HAP-1 (cell line): ENCODE measurements at regions not wholly inside any gene's neighbourhood (a gene's known extent, or its start where the extent isn't known, plus 50 kb on each side); places are given as distances from the start of the nearest gene placed in this dataset.
"Not testable (repeated sequence)": the region's sequence is repeated elsewhere in the genome, so short reads cannot be mapped to it uniquely, and the experiment has no call there.

ENCODE experiments used
- DNase-seq, 2 experiments: peaks; one replicate each; pipeline ENCODE4 v3.0.0-alpha.2; 2016 to 2020; ENCODE audit warnings: low spot score in 2 of 2
- H3K27me3 ChIP-seq: fragments of 250-450 bp; sonication (Bioruptor Pico); 2 replicates; pipeline ENCODE4 v1.5.1; 2020; ENCODE audit warnings: low read depth, mild to moderate bottlenecking, moderate library complexity
- H3K36me3 ChIP-seq: fragments of 250-450 bp; sonication (Bioruptor Pico); replicated peaks from 2 replicates; pipeline ENCODE4 v1.5.1; 2020; ENCODE audit warnings: mild to moderate bottlenecking
- H3K4me1 ChIP-seq: fragments of 250-450 bp; sonication (Bioruptor Pico); 2 replicates; pipeline ENCODE4 v1.5.1; 2020; ENCODE audit warnings: mild to moderate bottlenecking
- H3K4me3 ChIP-seq: fragments of 250-450 bp; sonication (Bioruptor Pico); 2 replicates; pipeline ENCODE4 v1.5.1; 2020; ENCODE audit warnings: mild to moderate bottlenecking, moderate library complexity
- H3K9me3 ChIP-seq: fragments of 250-450 bp; sonication (Bioruptor Pico); 2 replicates; pipeline ENCODE4 v1.5.1; 2020; ENCODE audit warnings: mild to moderate bottlenecking, moderate library complexity
- in situ Hi-C: fragments of 300-500 bp; cut with MboI; formaldehyde crosslinking; loops from 3 replicates; pipeline ENCODE4 v1.14.3; 2020; ENCODE audit warnings: low sequenced_read_pairs, inconsistent platforms, mixed read lengths

DNA sequence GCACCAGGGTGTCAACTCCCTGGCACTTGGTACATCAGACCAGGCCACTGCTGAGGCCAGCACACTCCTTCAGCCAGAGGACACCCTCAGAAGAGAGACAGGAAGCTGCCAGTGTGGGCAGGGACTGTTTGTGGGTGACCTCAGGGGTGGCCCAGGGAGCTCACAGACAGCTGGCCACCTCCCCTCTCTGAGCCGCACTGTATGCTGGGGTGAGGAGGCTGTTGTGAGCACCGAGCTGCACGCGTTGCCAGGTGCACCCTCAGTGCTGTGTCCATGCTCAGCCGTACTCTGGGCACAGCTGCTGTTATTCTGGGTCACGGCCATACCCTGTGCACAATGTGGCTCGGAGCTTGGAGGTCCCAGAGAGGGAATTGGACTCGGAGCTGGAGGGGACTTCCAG lies 61.5 kb upstream of the NANOS1 start:
- H3K4me3 ChIP-seq, result no peak overlapping the region
- no peaks in the 10 kb centered on the region for H3K36me3 ChIP-seq
- in situ Hi-C loops, result no loop called here
- no peak for DNase-seq
- no peaks in the 10 kb centered on the region; the same call in 1 of the 2 replicates for H3K9me3 ChIP-seq
- peaks cover 3% of the 10 kb centered on the region; the same call in 1 of the 2 replicates for H3K27me3 ChIP-seq
- H3K4me1 ChIP-seq, result no peaks in the 10 kb centered on the region

DNA sequence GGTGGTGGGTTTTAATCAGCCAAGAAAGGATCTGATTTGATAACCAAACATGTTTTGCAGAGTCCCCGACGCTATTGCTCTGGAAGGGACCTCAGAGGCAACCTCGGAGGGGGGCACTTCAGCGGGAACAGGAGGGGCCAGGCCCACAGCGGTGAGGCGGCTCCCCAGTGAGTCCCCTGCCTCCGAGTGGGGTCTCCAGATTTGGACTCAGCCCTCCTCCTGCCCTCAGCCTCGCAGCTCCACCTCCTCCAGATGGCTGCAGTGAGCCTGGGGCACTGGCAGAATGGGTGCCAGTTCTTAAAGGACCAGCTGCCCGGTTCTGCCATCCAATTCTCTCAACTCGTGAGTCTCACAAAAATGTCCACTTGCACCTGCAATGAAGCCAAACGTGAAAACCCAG lies 61.0 kb upstream of the NANOS1 start:
- peaks cover 6% of the 10 kb centered on the region for H3K27me3 ChIP-seq
- no peak overlapping the region for H3K4me3 ChIP-seq
- H3K9me3 ChIP-seq, result no peaks in the 10 kb centered on the region; the same call in 1 of the 2 replicates
- no peaks in the 10 kb centered on the region for H3K4me1 ChIP-seq
- no peaks in the 10 kb centered on the region for H3K36me3 ChIP-seq
- no peak for DNase-seq
- in situ Hi-C loops, result no loop called here

DNA sequence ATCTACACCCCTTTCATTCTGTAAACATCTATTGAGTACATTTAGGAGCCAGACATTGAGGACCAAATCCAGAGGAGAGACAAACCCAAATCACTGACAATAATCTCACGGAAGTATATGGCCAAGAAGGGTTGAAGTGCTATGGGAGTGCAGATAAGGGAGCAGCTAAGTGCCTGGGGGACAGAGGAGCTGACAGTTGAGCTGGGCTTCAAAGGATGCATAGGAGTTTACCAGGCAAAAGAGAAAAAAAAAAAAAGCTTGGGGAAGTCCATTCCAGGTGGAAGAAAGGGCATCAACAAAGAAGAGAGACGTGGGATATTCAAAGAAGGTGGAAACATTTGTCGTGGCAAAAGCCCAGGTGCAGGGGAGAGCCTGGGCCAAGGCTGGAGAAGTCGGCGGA lies 60.5 kb upstream of the NANOS1 start:
- Histone ChIP-seq H3K9me3 (no peaks in the 10 kb centered on the region; the same call in 1 of the 2 replicates), H3K4me3 (no peak overlapping the region), H3K4me1 (no peaks in the 10 kb centered on the region), H3K36me3 (no peaks in the 10 kb centered on the region), H3K27me3 (peaks cover 6% of the 10 kb centered on the region)
- DNase-seq, result no peak
- in situ Hi-C loops, result no loop called here

DNA sequence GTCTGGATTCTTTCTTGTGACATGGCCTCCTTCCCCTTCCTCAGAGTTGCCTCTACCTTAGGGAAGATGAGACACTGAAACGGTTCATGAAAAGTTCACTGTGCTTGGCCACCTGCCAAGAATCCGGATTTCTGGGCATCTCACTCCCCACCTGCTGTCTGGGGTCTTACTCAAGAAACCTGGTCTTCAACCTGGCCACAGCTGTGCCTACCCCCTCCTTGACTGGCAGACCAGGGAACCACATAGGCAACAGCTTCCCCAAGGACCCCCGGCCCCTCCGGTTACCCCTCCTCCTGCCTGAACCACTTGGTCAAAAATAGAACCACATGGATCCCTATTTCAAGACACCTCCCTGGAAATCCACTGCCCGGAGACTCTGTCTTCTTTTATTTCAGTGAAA lies 58.7 kb upstream of the NANOS1 start:
- in situ Hi-C loops, result no loop called here
- H3K36me3 ChIP-seq, result no peaks in the 10 kb centered on the region
- H3K9me3 ChIP-seq, result no peaks in the 10 kb centered on the region; the same call in 1 of the 2 replicates
- H3K27me3 ChIP-seq, result peaks cover 6% of the 10 kb centered on the region
- no peak for DNase-seq
- H3K4me1 ChIP-seq, result no peaks in the 10 kb centered on the region
- H3K4me3 ChIP-seq, result no peak overlapping the region

DNA sequence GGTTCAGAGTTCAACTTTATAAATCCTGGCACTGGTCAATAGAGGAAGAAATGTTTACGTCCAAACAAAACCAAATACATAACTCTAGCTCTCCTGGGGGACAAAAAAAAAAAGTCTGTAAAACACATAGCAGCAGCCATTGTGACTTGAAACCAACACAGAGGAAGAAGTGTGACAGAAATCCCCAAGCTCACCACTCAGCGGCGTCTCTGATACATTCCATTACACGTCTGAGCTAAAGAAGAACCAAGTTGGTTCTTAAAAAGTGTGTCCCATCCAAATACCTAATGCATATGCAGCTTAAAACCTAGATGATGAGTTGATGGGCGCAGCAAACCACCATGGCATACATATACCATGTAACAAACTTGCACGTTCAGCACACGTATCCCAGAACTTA lies 58.3 kb upstream of the NANOS1 start:
- Histone ChIP-seq H3K36me3 (no peaks in the 10 kb centered on the region), H3K4me3 (no peak overlapping the region), H3K4me1 (no peaks in the 10 kb centered on the region), H3K9me3 (no peaks in the 10 kb centered on the region; the same call in 1 of the 2 replicates), H3K27me3 (peaks cover 6% of the 10 kb centered on the region)
- no peak for DNase-seq
- in situ Hi-C loops, result no loop called here

DNA sequence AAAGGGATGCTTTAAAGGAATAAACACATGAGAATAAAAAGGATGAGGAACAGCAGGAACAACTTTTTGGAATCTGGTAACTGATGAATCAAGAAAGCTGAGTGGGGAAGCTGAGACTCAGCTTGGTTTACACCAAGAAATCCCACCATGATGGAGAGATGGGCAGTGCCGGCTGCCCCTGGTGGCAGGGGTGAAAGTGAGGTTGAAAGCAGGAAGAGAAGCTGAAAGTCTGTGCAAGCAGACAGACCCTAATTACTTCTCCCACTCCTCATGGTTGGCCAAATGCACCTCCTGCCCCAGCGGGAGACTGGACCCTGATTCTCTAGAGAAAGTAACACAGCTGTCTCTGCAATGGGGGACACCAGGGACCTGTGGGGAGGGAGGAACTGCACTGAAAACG lies 57.6 kb upstream of the NANOS1 start:
- in situ Hi-C loops, result no loop called here
- H3K36me3 ChIP-seq, result no peaks in the 10 kb centered on the region
- no peak overlapping the region for H3K4me3 ChIP-seq
- H3K9me3 ChIP-seq, result no peaks in the 10 kb centered on the region; the same call in 1 of the 2 replicates
- DNase-seq, result no peak
- peaks cover 6% of the 10 kb centered on the region for H3K27me3 ChIP-seq
- no peaks in the 10 kb centered on the region for H3K4me1 ChIP-seq

DNA sequence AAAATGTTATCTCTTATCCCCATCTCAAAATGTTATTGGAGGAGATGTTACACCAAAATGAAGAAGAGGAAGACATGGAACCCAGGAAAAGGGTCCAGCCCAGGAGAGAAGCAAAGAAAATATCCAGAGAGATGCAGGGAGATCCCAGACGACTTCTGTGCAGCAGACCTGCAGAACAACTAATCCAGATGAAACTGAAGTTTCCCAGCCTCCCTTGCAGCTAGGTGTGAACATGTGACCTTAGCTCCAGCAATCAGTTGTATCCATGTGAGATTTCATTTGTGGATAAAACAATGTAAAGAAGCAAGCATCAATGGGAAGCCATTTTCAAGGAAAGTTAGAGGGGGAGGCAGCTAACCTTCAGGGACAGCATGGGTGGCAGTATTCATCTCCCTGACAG lies 55.8 kb upstream of the NANOS1 start:
- H3K27me3 ChIP-seq, result peaks cover 6% of the 10 kb centered on the region
- DNase-seq, result no peak
- no peaks in the 10 kb centered on the region for H3K4me1 ChIP-seq
- in situ Hi-C loops, result no loop called here
- no peaks in the 10 kb centered on the region for H3K36me3 ChIP-seq
- no peak overlapping the region for H3K4me3 ChIP-seq
- no peaks in the 10 kb centered on the region; the same call in 1 of the 2 replicates for H3K9me3 ChIP-seq

DNA sequence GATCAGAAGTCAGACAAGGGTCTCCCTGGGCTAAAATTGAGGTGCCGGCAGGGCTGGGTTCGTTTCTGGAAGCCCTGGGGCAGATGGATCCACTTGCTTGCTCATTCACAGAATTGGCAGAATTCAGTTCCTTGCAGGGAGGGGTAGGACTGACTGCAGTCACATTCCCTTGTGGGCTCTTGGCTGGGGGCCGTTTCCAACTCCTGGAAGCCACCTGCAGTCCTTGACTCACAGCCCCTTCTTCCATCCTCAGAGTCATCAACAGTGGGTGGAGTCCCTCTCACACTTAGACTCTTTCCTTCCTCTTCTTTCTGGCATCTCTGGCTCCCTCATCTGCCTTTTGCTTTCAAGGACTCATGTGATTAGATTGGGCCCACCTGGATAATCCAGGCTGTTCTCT lies 54.6 kb upstream of the NANOS1 start:
- Histone ChIP-seq H3K9me3 (no peaks in the 10 kb centered on the region; the same call in 1 of the 2 replicates), H3K27me3 (peaks cover 6% of the 10 kb centered on the region), H3K4me1 (no peaks in the 10 kb centered on the region), H3K36me3 (no peaks in the 10 kb centered on the region), H3K4me3 (no peak overlapping the region)
- in situ Hi-C loops, result no loop called here
- no peak for DNase-seq

DNA sequence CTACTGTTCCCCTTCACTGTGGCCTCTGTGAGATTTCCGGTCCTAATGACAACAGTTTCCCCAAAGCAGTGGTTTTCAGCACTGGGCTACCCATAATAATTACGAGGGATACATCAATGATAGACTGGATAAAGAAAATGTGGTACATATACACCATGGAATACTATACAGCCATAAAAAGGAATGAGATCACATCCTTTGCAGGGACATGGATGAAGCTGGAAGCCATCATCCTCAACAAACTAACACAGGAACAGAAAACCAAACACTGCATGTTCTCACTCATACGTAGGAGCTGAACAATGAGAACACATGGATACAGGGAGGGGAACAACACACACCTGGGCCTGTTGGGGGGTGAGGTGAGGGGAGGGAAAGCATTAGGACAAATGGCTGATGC lies 53.3 kb upstream of the NANOS1 start:
- H3K9me3 ChIP-seq, H3K4me1 ChIP-seq, H3K4me3 ChIP-seq, in situ Hi-C loops, H3K36me3 ChIP-seq, H3K27me3 ChIP-seq, DNase-seq: not testable (repeated sequence)

DNA sequence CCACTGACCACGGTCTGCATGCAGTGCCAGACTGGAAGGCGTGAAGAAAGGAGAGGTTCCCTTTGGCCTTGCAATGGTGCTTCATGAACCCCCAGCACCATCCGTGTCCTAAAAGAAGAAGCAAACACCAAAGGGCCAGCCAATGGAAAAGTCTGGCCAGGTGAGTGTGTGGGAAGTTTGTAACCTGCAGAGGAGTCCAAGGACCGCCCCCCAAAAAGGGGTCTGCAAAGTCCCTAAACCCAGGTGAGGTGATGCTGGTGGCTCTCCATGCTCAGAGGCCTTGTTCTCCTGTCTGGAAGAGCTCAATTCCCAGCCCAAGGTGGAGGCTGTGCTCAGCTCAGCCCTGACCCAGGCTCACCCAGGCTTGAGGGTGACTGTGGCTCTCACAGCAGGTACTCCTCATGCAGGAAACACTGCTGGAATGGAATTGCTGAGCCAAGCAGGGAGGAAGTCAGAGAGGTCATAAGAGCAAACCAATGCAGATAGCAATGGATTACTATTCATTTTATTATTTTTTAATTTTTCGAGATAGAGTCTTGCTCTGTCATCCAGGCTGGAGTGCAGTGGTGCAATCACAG lies 52.4 kb upstream of the NANOS1 start:
- in situ Hi-C loops, result no loop called here
- no peaks in the 10 kb centered on the region for H3K4me1 ChIP-seq
- H3K9me3 ChIP-seq, result no peaks in the 10 kb centered on the region
- H3K27me3 ChIP-seq, result peaks cover 6% of the 10 kb centered on the region
- DNase-seq, result no peak
- H3K4me3 ChIP-seq, result no peak overlapping the region
- H3K36me3 ChIP-seq, result no peaks in the 10 kb centered on the region

DNA sequence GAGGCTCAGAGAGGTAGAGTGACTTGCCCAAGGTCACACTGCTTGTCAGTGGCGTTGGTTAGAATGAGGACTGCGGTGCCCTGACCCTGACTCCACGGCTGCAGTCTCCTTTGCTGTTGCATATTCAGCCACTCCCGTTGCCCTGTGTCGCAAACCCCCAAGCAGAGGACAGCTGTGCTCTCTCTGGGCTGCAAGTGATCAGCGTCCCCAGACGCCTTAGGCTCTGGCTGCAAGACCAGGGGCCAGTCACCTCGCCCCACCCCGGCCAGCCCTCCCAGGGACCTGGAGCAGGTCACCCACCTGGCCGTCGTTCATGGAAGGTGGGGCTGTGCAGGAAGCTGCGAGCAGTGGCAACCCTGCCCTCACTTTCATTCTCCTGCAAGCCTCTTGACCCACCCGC lies 51.7 kb upstream of the NANOS1 start:
- Histone ChIP-seq H3K4me3 (no peak overlapping the region), H3K9me3 (no peaks in the 10 kb centered on the region), H3K36me3 (no peaks in the 10 kb centered on the region), H3K27me3 (peaks cover 3% of the 10 kb centered on the region), H3K4me1 (no peaks in the 10 kb centered on the region)
- DNase-seq, result no peak
- in situ Hi-C loops, result no loop called here

DNA sequence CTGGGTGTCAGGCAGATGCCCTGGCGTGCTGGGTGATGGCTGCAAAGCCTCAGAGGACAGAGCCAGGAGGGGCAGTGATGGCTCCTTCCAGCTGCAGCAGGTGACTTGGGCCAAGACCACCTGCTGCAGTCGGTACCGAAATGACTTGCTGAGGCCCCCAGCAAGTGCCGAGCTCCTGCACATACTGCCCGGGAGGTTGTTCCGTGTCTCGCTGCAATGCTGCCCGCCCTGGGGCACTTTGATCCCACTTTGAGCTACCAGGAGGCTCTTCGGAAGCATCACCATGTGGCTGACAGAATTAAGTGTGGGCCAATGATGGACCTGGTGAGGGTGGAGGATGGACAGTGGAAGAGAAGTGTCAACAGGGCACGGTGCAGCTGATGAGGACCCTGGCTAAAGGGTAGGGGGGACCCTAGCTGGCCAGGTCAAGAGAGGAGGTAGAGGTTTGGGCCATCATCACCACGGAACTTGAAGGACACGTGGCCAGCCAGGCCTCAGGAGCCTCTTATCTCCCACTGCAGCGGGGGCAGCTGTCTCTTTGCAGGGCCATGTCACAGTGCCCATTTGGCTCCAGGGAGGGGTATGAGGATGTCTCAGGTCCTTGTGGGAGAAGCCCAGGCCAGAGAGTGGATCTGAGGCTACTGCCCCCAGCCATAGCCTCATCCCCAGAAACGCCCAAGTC lies 51.1 kb upstream of the NANOS1 start:
- no peaks in the 10 kb centered on the region for H3K9me3 ChIP-seq
- H3K4me3 ChIP-seq, result no peak overlapping the region
- H3K4me1 ChIP-seq, result no peaks in the 10 kb centered on the region
- no peaks in the 10 kb centered on the region for H3K36me3 ChIP-seq
- no peak for DNase-seq
- no peaks in the 10 kb centered on the region for H3K27me3 ChIP-seq
- in situ Hi-C loops, result no loop called here

DNA sequence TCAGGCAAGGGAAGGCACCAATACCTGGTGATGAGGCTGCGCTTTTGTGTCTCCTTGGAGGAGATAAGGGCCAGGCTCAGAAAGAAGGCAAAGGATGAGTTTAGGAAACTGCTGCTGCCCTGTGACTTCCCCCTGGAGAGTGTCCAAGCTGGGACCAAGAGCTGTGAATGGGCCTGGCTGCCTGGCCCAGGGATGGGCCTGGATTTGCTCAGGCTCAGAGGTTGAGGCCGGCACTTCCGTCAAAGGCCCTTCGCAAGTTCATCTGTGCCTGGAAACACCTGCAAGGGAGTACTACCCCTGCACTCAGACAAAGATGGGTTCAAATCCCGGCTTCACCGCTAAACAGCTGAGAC lies 50.5 kb upstream of the NANOS1 start:
- Histone ChIP-seq H3K4me3 (no peak overlapping the region), H3K9me3 (no peaks in the 10 kb centered on the region), H3K27me3 (no peaks in the 10 kb centered on the region), H3K4me1 (no peaks in the 10 kb centered on the region), H3K36me3 (no peaks in the 10 kb centered on the region)
- no peak for DNase-seq
- in situ Hi-C loops, result no loop called here

DNA sequence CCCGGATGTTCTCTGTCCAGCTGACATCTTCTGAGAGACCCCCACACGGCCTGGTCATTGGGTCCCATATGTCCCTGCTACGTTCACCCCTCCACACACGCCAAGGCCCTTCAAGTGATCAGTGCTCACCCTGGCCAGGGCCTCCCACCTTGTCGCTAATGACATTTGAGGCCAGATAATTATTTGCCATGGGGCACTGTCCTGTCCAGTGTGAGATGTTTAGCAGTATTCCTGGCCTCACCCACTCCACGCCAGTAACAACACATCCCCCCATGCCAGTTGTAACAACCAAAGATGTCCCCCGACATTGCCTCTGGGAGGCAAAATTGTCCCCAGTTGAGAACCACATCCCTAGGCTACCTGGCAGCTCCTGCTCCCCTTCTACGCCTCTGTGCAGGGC lies 49.9 kb upstream of the NANOS1 start:
- H3K36me3 ChIP-seq, result no peaks in the 10 kb centered on the region
- H3K27me3 ChIP-seq, result no peaks in the 10 kb centered on the region
- no peak overlapping the region for H3K4me3 ChIP-seq
- DNase-seq, result no peak
- in situ Hi-C loops, result no loop called here
- no peaks in the 10 kb centered on the region for H3K9me3 ChIP-seq
- no peaks in the 10 kb centered on the region for H3K4me1 ChIP-seq
